GM23338 (cell line): ENCODE measurements at regions not wholly inside any gene's neighbourhood (a gene's known extent, or its start where the extent isn't known, plus 50 kb on each side); places are given as distances from the start of the nearest gene placed in this dataset.

ENCODE experiments used
- ATAC-seq: fragments of 200-7000 bp; cut with Tn5 transposase; 3 replicates; pipeline ENCODE4 v1.9.1; 2020
- DNase-seq: peaks from one replicate; pipeline ENCODE4 v3.0.0-alpha.2; 2015; ENCODE audit warnings: low spot score
- H2AFZ ChIP-seq: fragments of 200-600 bp; sonication (generic); 2 replicates; pipeline ENCODE4 v1.8.0; 2016; ENCODE audit warnings: antibody characterized with exemption, mild to moderate bottlenecking, moderate library complexity
- H3F3A ChIP-seq: fragments of 200-600 bp; sonication (generic); replicated peaks from 2 replicates; pipeline ENCODE4 v1.8.0; 2017; ENCODE audit warnings: antibody characterized with exemption, mixed run types, low read depth
- H3K27ac ChIP-seq: fragments of 200-600 bp; sonication (generic); 2 replicates; pipeline ENCODE4 v1.6.1; 2016; ENCODE audit warnings: low read depth
- H3K27me3 ChIP-seq: fragments of 200-600 bp; sonication (generic); 2 replicates; pipeline ENCODE4 v1.8.0; 2016; ENCODE audit warnings: mild to moderate bottlenecking, mixed run types, moderate library complexity; ENCODE audit not compliant: insufficient read depth
- H3K36me3 ChIP-seq: fragments of 200-600 bp; sonication (generic); 2 replicates; pipeline ENCODE4 v1.8.0; 2016; ENCODE audit warnings: mild to moderate bottlenecking; ENCODE audit not compliant: insufficient read depth
- H3K4me1 ChIP-seq: fragments of 200-600 bp; sonication (generic); 2 replicates; pipeline ENCODE4 v1.8.0; 2016; ENCODE audit warnings: mild to moderate bottlenecking, moderate library complexity; ENCODE audit not compliant: insufficient read depth
- H3K4me2 ChIP-seq: fragments of 200-600 bp; sonication (generic); 2 replicates; pipeline ENCODE4 v1.7.1; 2017; ENCODE audit warnings: mixed run types
- H3K4me3 ChIP-seq: fragments of 200-600 bp; sonication (generic); 2 replicates; pipeline ENCODE4 v1.6.1; 2016; ENCODE audit warnings: mixed run types
- H3K79me2 ChIP-seq: fragments of 200-600 bp; sonication (generic); replicated peaks from 2 replicates; pipeline ENCODE4 v1.8.0; 2017; ENCODE audit warnings: mild to moderate bottlenecking; ENCODE audit not compliant: insufficient read depth
- H3K9me2 ChIP-seq: fragments of 200-600 bp; sonication (generic); 2 replicates; pipeline ENCODE4 v1.8.0; 2017; ENCODE audit not compliant: insufficient read depth
- H4K20me1 ChIP-seq: fragments of 200-600 bp; sonication (generic); replicated peaks from 2 replicates; pipeline ENCODE4 v1.8.0; 2017; ENCODE audit warnings: mild to moderate bottlenecking; ENCODE audit not compliant: insufficient read depth
- H3K27ac Mint-ChIP-seq: 2 replicates; pipeline ENCODE4 v1.8.0; 2020; ENCODE audit warnings: inconsistent platforms, mild to moderate bottlenecking, moderate library complexity, mixed read lengths
- H3K27me3 Mint-ChIP-seq: 3 replicates; pipeline ENCODE4 v1.8.0; 2022; ENCODE audit warnings: low read depth, mild to moderate bottlenecking, moderate library complexity, mixed read lengths, inconsistent platforms; ENCODE audit not compliant: insufficient read depth, poor library complexity
- H3K36me3 Mint-ChIP-seq: 3 replicates; pipeline ENCODE4 v1.8.0; 2021; ENCODE audit warnings: low read depth, mild to moderate bottlenecking, inconsistent platforms, moderate library complexity, mixed read lengths
- H3K4me1 Mint-ChIP-seq: 3 replicates; pipeline ENCODE4 v1.8.0; 2020; ENCODE audit warnings: mild to moderate bottlenecking, inconsistent platforms, mixed read lengths
- H3K4me3 Mint-ChIP-seq: 3 replicates; pipeline ENCODE4 v1.8.0; 2021; ENCODE audit warnings: moderate library complexity, mild to moderate bottlenecking, inconsistent platforms, mixed read lengths
- H3K9me3 Mint-ChIP-seq: 3 replicates; pipeline ENCODE4 v1.8.0; 2020; ENCODE audit warnings: moderate library complexity, mild to moderate bottlenecking, inconsistent platforms, mixed read lengths
- EZH2 ChIP-seq: fragments of 200-600 bp; sonication (generic); IDR thresholded peaks from one replicate; pipeline ENCODE4 v1.8.0; 2017; ENCODE audit warnings: antibody characterized with exemption, mild to moderate bottlenecking, low read depth; ENCODE audit not compliant: unreplicated experiment
- EZH2phosphoT487 ChIP-seq: fragments of 200-600 bp; sonication (generic); IDR thresholded peaks from one replicate; pipeline ENCODE4 v1.8.1; 2018; ENCODE audit warnings: antibody characterized with exemption; ENCODE audit not compliant: unreplicated experiment
- JUNB ChIP-seq: IDR thresholded peaks from one replicate; pipeline ENCODE4 v1.6.1; 2016; ENCODE audit warnings: antibody characterized with exemption; ENCODE audit not compliant: unreplicated experiment
- NANOG ChIP-seq: IDR thresholded peaks from 2 replicates; pipeline ENCODE4 v1.6.1; 2016; ENCODE audit warnings: antibody characterized with exemption, borderline replicate concordance
- STAT1 ChIP-seq: IDR thresholded peaks from one replicate; pipeline ENCODE4 v1.6.1; 2016; ENCODE audit warnings: antibody characterized with exemption; ENCODE audit not compliant: unreplicated experiment
- ZNF114 ChIP-seq: fragments of 250-450 bp; sonication (Bioruptor Pico); IDR thresholded peaks from 2 replicates; pipeline ENCODE4 v1.5.0; 2020; ENCODE audit warnings: mild to moderate bottlenecking, moderate library complexity
- ZNF331 ChIP-seq: fragments of 250-450 bp; sonication (Bioruptor Pico); IDR thresholded peaks from 2 replicates; pipeline ENCODE4 v1.5.0; 2020; ENCODE audit warnings: low read depth, mild to moderate bottlenecking, moderate library complexity
- TF ChIP-seq, protein P1 (sequence below): IDR thresholded peaks from one replicate; pipeline ENCODE4 v1.6.1; 2018; ENCODE audit warnings: antibody characterized with exemption; ENCODE audit not compliant: unreplicated experiment

DNA sequence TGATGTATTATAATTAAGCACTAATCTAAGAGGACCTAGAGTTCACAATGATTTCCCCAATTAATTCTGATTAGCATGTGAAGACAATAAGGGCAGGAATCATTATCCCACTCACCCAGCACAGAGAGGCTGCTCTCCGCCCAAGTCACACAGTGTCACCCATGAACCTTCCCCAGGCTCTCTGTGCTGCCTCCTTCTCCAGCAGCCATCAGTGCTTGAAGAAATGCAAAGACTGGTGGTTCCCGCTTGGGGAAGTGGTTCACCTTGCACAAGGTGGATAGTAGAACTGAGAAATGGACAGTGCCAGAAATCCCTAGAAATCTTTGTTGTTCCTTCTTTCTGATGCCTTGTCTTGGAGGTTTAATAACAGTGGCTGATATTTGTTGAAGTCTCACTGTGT is 401.3 kb downstream of the QKI start:
- H3F3A ChIP-seq, result no peaks in the 10 kb centered on the region
- H2AFZ ChIP-seq, result no peak overlapping the region
- H3K9me2 ChIP-seq, result 0 out of 2 replicates have a peak, but pooled peaks cover 3% of the 10 kb centered on the region
- Mint-ChIP-seq H3K36me3 (no peaks in the 10 kb centered on the region), H3K27ac (no peak overlapping the region), H3K9me3 (no peaks in the 10 kb centered on the region; the same call in 2 of the 3 replicates), H3K4me3 (no peak overlapping the region), H3K4me1 (peaks cover 3% of the 10 kb centered on the region; the same call in 2 of the 3 replicates), H3K27me3 (peaks cover 12% of the 10 kb centered on the region)
- no peaks in the 10 kb centered on the region for H3K27me3 ChIP-seq
- TF ChIP-seq NANOG (no peak), EZH2phosphoT487 (no peak), ZNF331 (CRISPR knock-in tag) (no peak), EZH2 (no peak)
- TF ChIP-seq, protein P1, sequence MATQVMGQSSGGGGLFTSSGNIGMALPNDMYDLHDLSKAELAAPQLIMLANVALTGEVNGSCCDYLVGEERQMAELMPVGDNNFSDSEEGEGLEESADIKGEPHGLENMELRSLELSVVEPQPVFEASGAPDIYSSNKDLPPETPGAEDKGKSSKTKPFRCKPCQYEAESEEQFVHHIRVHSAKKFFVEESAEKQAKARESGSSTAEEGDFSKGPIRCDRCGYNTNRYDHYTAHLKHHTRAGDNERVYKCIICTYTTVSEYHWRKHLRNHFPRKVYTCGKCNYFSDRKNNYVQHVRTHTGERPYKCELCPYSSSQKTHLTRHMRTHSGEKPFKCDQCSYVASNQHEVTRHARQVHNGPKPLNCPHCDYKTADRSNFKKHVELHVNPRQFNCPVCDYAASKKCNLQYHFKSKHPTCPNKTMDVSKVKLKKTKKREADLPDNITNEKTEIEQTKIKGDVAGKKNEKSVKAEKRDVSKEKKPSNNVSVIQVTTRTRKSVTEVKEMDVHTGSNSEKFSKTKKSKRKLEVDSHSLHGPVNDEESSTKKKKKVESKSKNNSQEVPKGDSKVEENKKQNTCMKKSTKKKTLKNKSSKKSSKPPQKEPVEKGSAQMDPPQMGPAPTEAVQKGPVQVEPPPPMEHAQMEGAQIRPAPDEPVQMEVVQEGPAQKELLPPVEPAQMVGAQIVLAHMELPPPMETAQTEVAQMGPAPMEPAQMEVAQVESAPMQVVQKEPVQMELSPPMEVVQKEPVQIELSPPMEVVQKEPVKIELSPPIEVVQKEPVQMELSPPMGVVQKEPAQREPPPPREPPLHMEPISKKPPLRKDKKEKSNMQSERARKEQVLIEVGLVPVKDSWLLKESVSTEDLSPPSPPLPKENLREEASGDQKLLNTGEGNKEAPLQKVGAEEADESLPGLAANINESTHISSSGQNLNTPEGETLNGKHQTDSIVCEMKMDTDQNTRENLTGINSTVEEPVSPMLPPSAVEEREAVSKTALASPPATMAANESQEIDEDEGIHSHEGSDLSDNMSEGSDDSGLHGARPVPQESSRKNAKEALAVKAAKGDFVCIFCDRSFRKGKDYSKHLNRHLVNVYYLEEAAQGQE, result no peak
- DNase-seq (no peak), ATAC-seq (no peak)
- no peaks in the 10 kb centered on the region for H3K36me3 ChIP-seq
- H3K79me2 ChIP-seq, result no peaks in the 10 kb centered on the region
- no peak overlapping the region for H3K4me3 ChIP-seq
- no peaks in the 10 kb centered on the region for H4K20me1 ChIP-seq
- peaks cover 3% of the 10 kb centered on the region; the same call in 1 of the 2 replicates for H3K4me1 ChIP-seq
- no peak overlapping the region for H3K4me2 ChIP-seq
- no peak overlapping the region for H3K27ac ChIP-seq

DNA sequence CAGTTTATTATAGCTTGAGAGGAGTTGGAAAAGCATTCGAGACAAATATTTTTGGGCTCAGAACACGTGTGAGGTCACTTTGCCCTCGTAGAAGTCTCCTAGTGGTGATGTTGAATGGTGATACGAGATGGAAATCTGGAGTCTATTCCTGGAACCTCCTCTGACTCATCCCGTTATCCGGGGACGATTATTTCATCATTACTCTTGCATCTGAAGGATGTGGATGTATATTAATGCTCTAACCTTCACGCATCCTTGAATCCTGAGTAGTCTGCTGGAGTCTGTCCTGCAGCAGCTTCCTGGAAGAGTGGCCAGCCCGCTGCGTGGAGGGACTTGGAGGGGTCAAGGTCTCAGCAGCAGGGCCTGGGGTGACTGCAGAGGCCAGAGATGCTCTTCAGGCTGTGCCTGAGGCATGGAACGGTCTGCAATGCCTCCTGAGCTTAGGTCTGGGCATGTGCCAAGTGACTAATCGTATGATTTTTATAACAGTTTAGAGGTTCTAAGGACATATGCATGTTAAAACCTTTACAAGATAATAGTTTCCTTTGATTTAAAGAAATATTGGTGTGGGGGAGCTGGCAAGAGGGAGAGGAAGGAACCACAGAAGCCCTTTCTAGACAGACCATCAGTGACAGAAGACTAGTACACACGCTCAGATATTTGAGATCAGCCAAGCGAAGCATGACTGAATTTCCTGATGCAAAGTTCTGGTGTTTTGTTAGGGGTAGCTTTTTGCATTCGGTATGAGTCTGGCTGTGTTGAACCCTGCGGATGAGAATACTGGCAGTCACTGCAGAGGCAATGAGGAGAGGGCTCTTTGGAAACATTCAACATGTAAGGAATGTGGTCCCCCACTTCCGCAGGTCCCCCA is 400.2 kb downstream of the QKI start:
- no peak overlapping the region for H3K4me3 ChIP-seq
- peaks cover 4% of the 10 kb centered on the region for H3K27me3 Mint-ChIP-seq
- H3K4me1 ChIP-seq, result peaks cover 7% of the 10 kb centered on the region; the same call in 1 of the 2 replicates
- no peaks in the 10 kb centered on the region for H3K9me3 Mint-ChIP-seq
- no peaks in the 10 kb centered on the region for H3K36me3 ChIP-seq
- 0 out of 2 replicates have a peak overlapping the region, but pooled peaks have one; percentile 38 for H2AFZ ChIP-seq
- H4K20me1 ChIP-seq, result no peaks in the 10 kb centered on the region
- no peak overlapping the region for H3K27ac ChIP-seq
- no peaks in the 10 kb centered on the region for H3K79me2 ChIP-seq
- H3K4me3 Mint-ChIP-seq, result no peak overlapping the region
- H3K4me1 Mint-ChIP-seq, result peaks cover 8% of the 10 kb centered on the region
- no peaks in the 10 kb centered on the region for H3K36me3 Mint-ChIP-seq
- DNase-seq (no peak), ATAC-seq (no peak)
- H3F3A ChIP-seq, result no peaks in the 10 kb centered on the region
- no peak overlapping the region for H3K4me2 ChIP-seq
- H3K27me3 ChIP-seq, result no peaks in the 10 kb centered on the region
- H3K27ac Mint-ChIP-seq, result no peak overlapping the region
- H3K9me2 ChIP-seq, result 0 out of 2 replicates have a peak, but pooled peaks cover 3% of the 10 kb centered on the region
- TF ChIP-seq ZNF114 (CRISPR knock-in tag), result no peak
- TF ChIP-seq, protein P1, result no peak
- TF ChIP-seq JUNB, result no peak
- TF ChIP-seq EZH2, result no peak
- no peak for TF ChIP-seq ZNF331 (CRISPR knock-in tag)
- no peak for TF ChIP-seq EZH2phosphoT487
- TF ChIP-seq NANOG, result no peak
- TF ChIP-seq STAT1, result no peak
